SK-N-SH treated with all-trans-retinoic acid at 6 μM for 48 hours (cell line): ENCODE measurements at regions not wholly inside any gene's neighbourhood (a gene's known extent, or its start where the extent isn't known, plus 50 kb on each side); places are given as distances from the start of the nearest gene placed in this dataset.

Source experiments
- ATAC-seq: fragments of 200-7000 bp; cut with Tn5 transposase; 3 replicates; pipeline ENCODE4 v1.9.1; 2020; ENCODE audit warnings: mild to moderate bottlenecking, moderate library complexity
- ARNTL ChIP-seq: fragments of 450-650 bp; formaldehyde crosslinking; IDR thresholded peaks from 2 replicates; pipeline ENCODE4 v1.5.0; 2020; ENCODE audit warnings: low read depth, mild to moderate bottlenecking, moderate library complexity, borderline replicate concordance
- BACH2 ChIP-seq: fragments of 250-450 bp; sonication (Bioruptor Pico); IDR thresholded peaks from 2 replicates; pipeline ENCODE4 v1.9.0; 2021; ENCODE audit warnings: mild to moderate bottlenecking, borderline replicate concordance
- CSDC2 ChIP-seq: fragments of 250-450 bp; sonication (Bioruptor Pico); IDR thresholded peaks from 2 replicates; pipeline ENCODE4 v1.5.0; 2020; ENCODE audit warnings: mild to moderate bottlenecking, moderate library complexity
- ESRRG ChIP-seq: fragments of 250-450 bp; sonication (Bioruptor Pico); IDR thresholded peaks from 2 replicates; pipeline ENCODE4 v1.6.1; 2021; ENCODE audit warnings: mild to moderate bottlenecking
- GLIS3 ChIP-seq: fragments of 250-450 bp; sonication (Bioruptor Pico); IDR thresholded peaks from 2 replicates; pipeline ENCODE4 v1.5.0; 2020; ENCODE audit warnings: mild to moderate bottlenecking, moderate library complexity
- ISL1 ChIP-seq: fragments of 250-450 bp; sonication (Bioruptor Pico); IDR thresholded peaks from 2 replicates; pipeline ENCODE4 v2.1.2; 2022; ENCODE audit warnings: mild to moderate bottlenecking, moderate library complexity
- OSR1 ChIP-seq: fragments of 250-450 bp; sonication (Bioruptor Pico); IDR thresholded peaks from 2 replicates; pipeline ENCODE4 v1.8.0; 2022; ENCODE audit warnings: moderate library complexity, mild to moderate bottlenecking, inconsistent platforms
- PPARA ChIP-seq: fragments of 250-450 bp; sonication (Bioruptor Pico); IDR thresholded peaks from 2 replicates; pipeline ENCODE4 v1.5.0; 2020; ENCODE audit warnings: mild to moderate bottlenecking, borderline replicate concordance
- RARB ChIP-seq: fragments of 250-450 bp; sonication (Bioruptor Pico); IDR thresholded peaks from 2 replicates; pipeline ENCODE4 v1.8.0; 2021; ENCODE audit warnings: mild to moderate bottlenecking, moderate library complexity
- SNAI2 ChIP-seq: fragments of 250-450 bp; sonication (Bioruptor Pico); IDR thresholded peaks from 2 replicates; pipeline ENCODE4 v1.5.0; 2020; ENCODE audit warnings: mild to moderate bottlenecking, moderate library complexity
- TCF4 ChIP-seq: fragments of 250-450 bp; sonication (Bioruptor Pico); IDR thresholded peaks from 2 replicates; pipeline ENCODE4 v1.8.0; 2021; ENCODE audit warnings: mild to moderate bottlenecking, moderate library complexity, borderline replicate concordance
- ZC3H10 ChIP-seq: fragments of 250-450 bp; sonication (Bioruptor Pico); IDR thresholded peaks from 2 replicates; pipeline ENCODE4 v1.5.1; 2021; ENCODE audit warnings: mild to moderate bottlenecking, moderate library complexity
- ZFP3 ChIP-seq: fragments of 250-450 bp; sonication (Bioruptor Pico); IDR thresholded peaks from 2 replicates; pipeline ENCODE4 v1.5.0; 2020; ENCODE audit warnings: mild to moderate bottlenecking, moderate library complexity
- ZFP30 ChIP-seq: fragments of 450-650 bp; formaldehyde crosslinking; IDR thresholded peaks from 2 replicates; pipeline ENCODE4 v1.5.0; 2022; ENCODE audit warnings: mild to moderate bottlenecking, moderate library complexity
- ZNF565 ChIP-seq: fragments of 450-650 bp; formaldehyde crosslinking; conservative IDR thresholded peaks from 2 replicates; pipeline ENCODE4 v1.5.0; 2020; ENCODE audit warnings: low read depth, mild to moderate bottlenecking, moderate library complexity
- ZNF70 ChIP-seq: fragments of 450-650 bp; formaldehyde crosslinking; IDR thresholded peaks from 2 replicates; pipeline ENCODE4 v1.5.0; 2020; ENCODE audit warnings: mild to moderate bottlenecking, moderate library complexity
- ZNF8 ChIP-seq: fragments of 450-650 bp; formaldehyde crosslinking; IDR thresholded peaks from 2 replicates; pipeline ENCODE4 v1.5.0; 2020; ENCODE audit warnings: mild to moderate bottlenecking, moderate library complexity
- TF ChIP-seq, protein P1 (sequence below): fragments of 250-450 bp; sonication (Bioruptor Pico); IDR thresholded peaks from 2 replicates; pipeline ENCODE4 v1.8.0; 2021; ENCODE audit warnings: low read depth, mild to moderate bottlenecking, moderate library complexity, borderline replicate concordance
- TF ChIP-seq, protein P2 (sequence below): fragments of 250-450 bp; sonication (Bioruptor Pico); IDR thresholded peaks from 2 replicates; pipeline ENCODE4 v1.5.0; 2020; ENCODE audit warnings: mild to moderate bottlenecking, moderate library complexity
- TF ChIP-seq, protein P3 (sequence below): fragments of 250-450 bp; sonication (Bioruptor Pico); IDR thresholded peaks from 2 replicates; pipeline ENCODE4 v1.5.1; 2020; ENCODE audit warnings: low read depth, mild to moderate bottlenecking, moderate library complexity
- TF ChIP-seq, protein P4 (sequence below): fragments of 250-450 bp; sonication (Bioruptor Pico); IDR thresholded peaks from 2 replicates; pipeline ENCODE4 v1.8.0; 2020; ENCODE audit warnings: mild to moderate bottlenecking, moderate library complexity, borderline replicate concordance

DNA sequence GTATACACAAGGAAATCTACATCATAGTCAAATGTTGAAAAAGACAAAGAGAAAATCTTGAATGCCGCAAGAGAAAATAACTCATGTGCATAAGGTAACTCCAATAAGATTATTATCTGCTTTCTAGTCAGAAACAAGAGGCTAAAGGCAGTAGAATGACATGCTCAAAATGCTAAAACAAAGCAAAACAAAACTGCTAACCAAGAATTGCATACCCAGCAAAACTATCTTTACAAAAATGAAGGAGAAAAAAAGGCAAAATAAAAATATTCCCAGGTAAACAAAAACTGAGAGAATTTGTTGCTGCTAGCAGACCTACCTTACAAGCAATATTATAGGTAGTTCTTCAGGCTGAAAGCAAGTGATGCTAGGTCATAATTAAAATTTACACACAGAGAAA, 76.4 kb upstream of the TMEM158 start:
- TF ChIP-seq, protein P1, sequence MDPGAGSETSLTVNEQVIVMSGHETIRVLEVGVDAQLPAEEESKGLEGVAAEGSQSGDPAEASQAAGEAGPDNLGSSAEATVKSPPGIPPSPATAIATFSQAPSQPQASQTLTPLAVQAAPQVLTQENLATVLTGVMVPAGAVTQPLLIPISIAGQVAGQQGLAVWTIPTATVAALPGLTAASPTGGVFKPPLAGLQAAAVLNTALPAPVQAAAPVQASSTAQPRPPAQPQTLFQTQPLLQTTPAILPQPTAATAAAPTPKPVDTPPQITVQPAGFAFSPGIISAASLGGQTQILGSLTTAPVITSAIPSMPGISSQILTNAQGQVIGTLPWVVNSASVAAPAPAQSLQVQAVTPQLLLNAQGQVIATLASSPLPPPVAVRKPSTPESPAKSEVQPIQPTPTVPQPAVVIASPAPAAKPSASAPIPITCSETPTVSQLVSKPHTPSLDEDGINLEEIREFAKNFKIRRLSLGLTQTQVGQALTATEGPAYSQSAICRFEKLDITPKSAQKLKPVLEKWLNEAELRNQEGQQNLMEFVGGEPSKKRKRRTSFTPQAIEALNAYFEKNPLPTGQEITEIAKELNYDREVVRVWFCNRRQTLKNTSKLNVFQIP (CRISPR knock-in tag) = no peak
- TF ChIP-seq CSDC2 (CRISPR knock-in tag) (no peak), BACH2 (CRISPR knock-in tag) (no peak), GLIS3 (CRISPR knock-in tag) (no peak), ZC3H10 (no peak), ZNF565 (CRISPR knock-in tag) (no peak), ZNF8 (CRISPR knock-in tag) (no peak), OSR1 (CRISPR knock-in tag) (no peak), ZFP3 (CRISPR knock-in tag) (no peak), ZNF70 (CRISPR knock-in tag) (no peak), ZFP30 (CRISPR knock-in tag) (no peak), PPARA (CRISPR knock-in tag) (no peak), SNAI2 (CRISPR knock-in tag) (no peak), TCF4 (CRISPR knock-in tag) (no peak), ISL1 (no peak), ARNTL (CRISPR knock-in tag) (no peak), RARB (no peak)
- TF ChIP-seq, protein P2, sequence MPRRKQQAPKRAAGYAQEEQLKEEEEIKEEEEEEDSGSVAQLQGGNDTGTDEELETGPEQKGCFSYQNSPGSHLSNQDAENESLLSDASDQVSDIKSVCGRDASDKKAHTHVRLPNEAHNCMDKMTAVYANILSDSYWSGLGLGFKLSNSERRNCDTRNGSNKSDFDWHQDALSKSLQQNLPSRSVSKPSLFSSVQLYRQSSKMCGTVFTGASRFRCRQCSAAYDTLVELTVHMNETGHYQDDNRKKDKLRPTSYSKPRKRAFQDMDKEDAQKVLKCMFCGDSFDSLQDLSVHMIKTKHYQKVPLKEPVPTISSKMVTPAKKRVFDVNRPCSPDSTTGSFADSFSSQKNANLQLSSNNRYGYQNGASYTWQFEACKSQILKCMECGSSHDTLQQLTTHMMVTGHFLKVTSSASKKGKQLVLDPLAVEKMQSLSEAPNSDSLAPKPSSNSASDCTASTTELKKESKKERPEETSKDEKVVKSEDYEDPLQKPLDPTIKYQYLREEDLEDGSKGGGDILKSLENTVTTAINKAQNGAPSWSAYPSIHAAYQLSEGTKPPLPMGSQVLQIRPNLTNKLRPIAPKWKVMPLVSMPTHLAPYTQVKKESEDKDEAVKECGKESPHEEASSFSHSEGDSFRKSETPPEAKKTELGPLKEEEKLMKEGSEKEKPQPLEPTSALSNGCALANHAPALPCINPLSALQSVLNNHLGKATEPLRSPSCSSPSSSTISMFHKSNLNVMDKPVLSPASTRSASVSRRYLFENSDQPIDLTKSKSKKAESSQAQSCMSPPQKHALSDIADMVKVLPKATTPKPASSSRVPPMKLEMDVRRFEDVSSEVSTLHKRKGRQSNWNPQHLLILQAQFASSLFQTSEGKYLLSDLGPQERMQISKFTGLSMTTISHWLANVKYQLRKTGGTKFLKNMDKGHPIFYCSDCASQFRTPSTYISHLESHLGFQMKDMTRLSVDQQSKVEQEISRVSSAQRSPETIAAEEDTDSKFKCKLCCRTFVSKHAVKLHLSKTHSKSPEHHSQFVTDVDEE (CRISPR knock-in tag) = no peak
- TF ChIP-seq, protein P3, sequence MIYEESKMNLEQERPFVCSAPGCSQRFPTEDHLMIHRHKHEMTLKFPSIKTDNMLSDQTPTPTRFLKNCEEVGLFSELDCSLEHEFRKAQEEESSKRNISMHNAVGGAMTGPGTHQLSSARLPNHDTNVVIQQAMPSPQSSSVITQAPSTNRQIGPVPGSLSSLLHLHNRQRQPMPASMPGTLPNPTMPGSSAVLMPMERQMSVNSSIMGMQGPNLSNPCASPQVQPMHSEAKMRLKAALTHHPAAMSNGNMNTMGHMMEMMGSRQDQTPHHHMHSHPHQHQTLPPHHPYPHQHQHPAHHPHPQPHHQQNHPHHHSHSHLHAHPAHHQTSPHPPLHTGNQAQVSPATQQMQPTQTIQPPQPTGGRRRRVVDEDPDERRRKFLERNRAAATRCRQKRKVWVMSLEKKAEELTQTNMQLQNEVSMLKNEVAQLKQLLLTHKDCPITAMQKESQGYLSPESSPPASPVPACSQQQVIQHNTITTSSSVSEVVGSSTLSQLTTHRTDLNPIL (CRISPR knock-in tag) = no peak
- no peak for ATAC-seq

DNA sequence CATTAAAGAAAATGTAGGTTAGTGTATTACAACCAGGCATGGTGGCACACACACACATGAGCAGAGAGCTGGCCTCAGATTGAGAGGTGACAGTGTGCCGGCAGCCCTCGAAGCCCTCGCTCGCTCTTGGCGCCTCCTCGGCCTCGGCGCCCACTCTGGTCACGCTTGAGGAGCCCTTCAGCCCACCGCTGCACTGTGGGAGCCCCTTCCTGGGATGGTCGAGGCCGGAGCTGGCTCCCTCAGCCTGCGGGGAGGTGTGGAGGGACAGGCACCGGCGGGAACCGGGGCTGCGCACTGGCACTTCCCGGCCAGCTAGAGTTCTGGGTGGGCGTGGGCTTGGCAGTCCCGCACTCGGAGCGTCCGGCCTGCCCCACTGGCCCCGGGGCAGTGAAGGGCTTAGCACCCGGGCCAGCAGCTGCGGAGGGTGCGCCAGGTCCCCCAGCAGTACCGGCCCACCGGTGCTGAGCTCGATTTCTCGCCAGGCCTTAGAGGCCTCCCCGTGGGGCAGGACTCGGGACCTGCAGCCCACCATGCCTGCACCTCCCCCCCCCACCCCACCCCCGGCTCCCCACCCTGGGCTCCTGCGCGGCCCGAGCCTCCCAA, 80.4 kb upstream of the TMEM158 start:
- ATAC-seq = no peak
- no peak for TF ChIP-seq ZNF70 (CRISPR knock-in tag)
- TF ChIP-seq, protein P1 (CRISPR knock-in tag) = no peak
- TF ChIP-seq BACH2 (CRISPR knock-in tag) = no peak
- no peak for TF ChIP-seq GLIS3 (CRISPR knock-in tag)
- TF ChIP-seq ZNF8 (CRISPR knock-in tag) = no peak
- no peak for TF ChIP-seq SNAI2 (CRISPR knock-in tag)
- no peak for TF ChIP-seq TCF4 (CRISPR knock-in tag)
- no peak for TF ChIP-seq ARNTL (CRISPR knock-in tag)

DNA sequence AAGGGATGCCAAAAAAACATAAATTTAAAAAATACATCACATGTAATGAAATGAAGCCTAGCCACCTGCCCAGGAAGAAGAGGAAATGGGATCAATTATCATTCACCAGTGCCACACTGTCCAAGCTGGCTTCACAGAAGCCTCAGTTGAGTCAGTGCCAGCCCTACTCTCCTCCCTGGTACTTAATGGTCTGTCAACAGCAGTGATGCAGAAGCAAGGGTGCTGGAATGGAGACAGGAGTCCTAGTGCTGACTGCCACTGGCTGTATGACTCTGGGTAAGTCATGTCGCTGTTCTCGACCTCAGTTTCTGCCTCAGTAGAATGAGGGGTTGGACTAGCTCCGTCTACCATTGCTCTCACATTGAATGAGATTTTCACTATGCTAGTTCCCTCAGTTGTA, 78.5 kb upstream of the LARS2 start:
- TF ChIP-seq, protein P4, sequence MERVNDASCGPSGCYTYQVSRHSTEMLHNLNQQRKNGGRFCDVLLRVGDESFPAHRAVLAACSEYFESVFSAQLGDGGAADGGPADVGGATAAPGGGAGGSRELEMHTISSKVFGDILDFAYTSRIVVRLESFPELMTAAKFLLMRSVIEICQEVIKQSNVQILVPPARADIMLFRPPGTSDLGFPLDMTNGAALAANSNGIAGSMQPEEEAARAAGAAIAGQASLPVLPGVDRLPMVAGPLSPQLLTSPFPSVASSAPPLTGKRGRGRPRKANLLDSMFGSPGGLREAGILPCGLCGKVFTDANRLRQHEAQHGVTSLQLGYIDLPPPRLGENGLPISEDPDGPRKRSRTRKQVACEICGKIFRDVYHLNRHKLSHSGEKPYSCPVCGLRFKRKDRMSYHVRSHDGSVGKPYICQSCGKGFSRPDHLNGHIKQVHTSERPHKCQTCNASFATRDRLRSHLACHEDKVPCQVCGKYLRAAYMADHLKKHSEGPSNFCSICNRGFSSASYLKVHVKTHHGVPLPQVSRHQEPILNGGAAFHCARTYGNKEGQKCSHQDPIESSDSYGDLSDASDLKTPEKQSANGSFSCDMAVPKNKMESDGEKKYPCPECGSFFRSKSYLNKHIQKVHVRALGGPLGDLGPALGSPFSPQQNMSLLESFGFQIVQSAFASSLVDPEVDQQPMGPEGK (CRISPR knock-in tag) = no peak
- TF ChIP-seq ESRRG (CRISPR knock-in tag) (no peak), ZFP3 (CRISPR knock-in tag) (no peak), ZC3H10 (no peak), SNAI2 (CRISPR knock-in tag) (no peak), ZNF565 (CRISPR knock-in tag) (no peak), ZNF8 (CRISPR knock-in tag) (no peak), GLIS3 (CRISPR knock-in tag) (no peak), ZFP30 (CRISPR knock-in tag) (no peak), OSR1 (CRISPR knock-in tag) (no peak), BACH2 (CRISPR knock-in tag) (no peak), ISL1 (no peak)
- TF ChIP-seq, protein P2 (CRISPR knock-in tag) = no peak
- TF ChIP-seq, protein P3 (CRISPR knock-in tag) = no peak

More for the DNA sequence above, 78.5 kb upstream of the LARS2 start:
- no peak for ATAC-seq
